Upper lobe of left lung (tissue), 4 donors: ENCODE measurements at regions not wholly inside any gene's neighbourhood (a gene's known extent, or its start where the extent isn't known, plus 50 kb on each side); places are given as distances from the start of the nearest gene placed in this dataset.

Experiments used
- CTCF ChIP-seq, 6 experiments: fragments of 450-650 bp in 4 of 6; fragments of 200-600 bp in 2 of 6; sonication (generic) in 2 of 6; IDR thresholded peaks; one replicate each; pipeline ENCODE4 v1.5.1; 2016 to 2019; ENCODE audit warnings: antibody characterized with exemption in 6 of 6
- POLR2AphosphoS5 ChIP-seq, 2 donors: sonication (generic); formaldehyde crosslinking; IDR thresholded peaks; one replicate each; pipeline ENCODE4 v1.5.1; 2017; ENCODE audit warnings: antibody characterized with exemption in 2 of 2

- TF ChIP-seq CTCF (IDR thresholded peaks at IDR 0.05) (no peak), POLR2AphosphoS5 (IDR thresholded peaks at IDR 0.05) (no peak)
Measured at GRCh38 chr5:67934976-67935375, 280.6 kb upstream of the PIK3R1 start.
